HG02571 (cell line): ENCODE measurements at regions not wholly inside any gene's neighbourhood (a gene's known extent, or its start where the extent isn't known, plus 50 kb on each side); places are given as distances from the start of the nearest gene placed in this dataset.
"Not testable (repeated sequence)": the region's sequence is repeated elsewhere in the genome, so short reads cannot be mapped to it uniquely, and the experiment has no call there.

Experiments
- ATAC-seq: cut with Tn5 transposase; IDR thresholded peaks from one replicate; pipeline ENCODE4 v1.9.1; 2021; ENCODE audit warnings: mild to moderate bottlenecking, moderate library complexity; ENCODE audit not compliant: unreplicated experiment

GRCh38 chr13:23086968-23087623 lies 93.7 kb upstream of the SGCG start:
- no peak for ATAC-seq

DNA sequence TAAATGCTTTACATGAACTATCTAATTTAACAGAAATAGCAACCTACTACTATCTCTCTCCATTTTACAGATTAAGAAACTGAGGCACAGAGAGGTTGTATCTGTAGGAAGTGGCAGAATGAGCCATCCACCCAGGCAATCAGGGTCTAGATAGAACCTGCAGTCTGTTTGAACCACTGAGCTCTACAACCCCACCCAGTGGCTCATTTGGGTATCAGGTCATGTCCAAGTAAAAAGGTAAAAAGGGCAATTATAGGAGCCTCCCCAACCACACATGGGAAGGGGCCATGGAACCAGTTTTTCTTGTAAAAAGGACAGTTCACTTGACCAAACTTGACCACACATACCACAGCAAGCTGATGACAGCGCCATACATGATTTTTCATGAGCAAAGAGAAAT lies 92.9 kb upstream of the SGCG start:
- ATAC-seq, result no peak

DNA sequence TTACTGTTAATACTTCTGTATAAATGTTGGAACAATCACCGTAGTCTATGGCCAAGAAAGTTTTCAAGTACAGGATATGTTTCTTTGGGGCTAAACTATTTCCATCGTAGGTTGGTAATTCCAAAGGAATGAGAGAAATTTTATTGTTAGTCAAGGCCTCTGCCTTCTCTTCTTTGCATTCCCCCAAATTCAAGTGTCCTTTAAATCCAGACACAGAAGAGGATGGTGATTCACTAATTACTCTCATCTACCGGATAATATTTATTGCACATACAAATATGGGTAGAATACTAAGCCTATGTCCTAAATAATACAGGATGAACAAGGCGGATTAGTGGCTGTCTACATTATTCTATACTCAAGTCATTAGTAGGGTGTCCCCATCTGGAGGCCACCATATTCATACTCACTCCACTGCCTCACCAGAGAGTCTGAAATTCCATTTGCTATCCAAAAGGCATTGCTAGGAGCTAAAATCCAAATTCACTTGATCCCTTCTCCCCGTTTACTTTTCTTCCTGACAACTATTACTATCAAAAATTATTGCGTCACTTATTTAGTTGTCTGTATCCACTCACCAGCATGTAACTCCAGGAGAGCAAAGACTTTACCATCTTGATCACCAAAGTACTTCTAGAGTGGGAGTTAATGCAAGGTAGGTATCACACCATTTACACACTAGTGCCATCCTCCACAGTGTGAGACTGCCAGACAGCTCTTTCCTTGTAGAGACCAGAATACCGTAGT lies 82.4 kb upstream of the SGCG start:
- no peak for ATAC-seq

DNA sequence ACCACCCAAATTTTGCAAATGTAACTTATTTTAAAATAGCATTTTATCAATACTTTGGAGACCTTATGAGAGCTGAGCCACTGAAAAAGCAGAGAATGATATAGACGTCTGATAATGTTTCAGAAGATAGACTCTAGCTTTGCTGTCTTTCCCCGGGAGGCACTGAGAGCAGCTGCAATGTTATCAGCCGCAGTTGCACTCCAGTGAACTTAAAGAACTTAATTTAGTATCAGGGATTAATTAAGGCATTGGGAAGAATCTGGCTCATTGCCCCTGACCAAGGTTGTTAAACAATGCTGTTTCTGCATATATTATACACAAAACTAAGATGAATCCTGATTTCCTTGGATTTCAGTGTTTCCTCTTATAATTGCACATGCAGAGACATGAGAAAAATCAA lies 75.7 kb upstream of the SGCG start:
- ATAC-seq, result no peak

GRCh38 chr13:23107665-23108064 lies 73.1 kb upstream of the SGCG start:
- no peak for ATAC-seq

DNA sequence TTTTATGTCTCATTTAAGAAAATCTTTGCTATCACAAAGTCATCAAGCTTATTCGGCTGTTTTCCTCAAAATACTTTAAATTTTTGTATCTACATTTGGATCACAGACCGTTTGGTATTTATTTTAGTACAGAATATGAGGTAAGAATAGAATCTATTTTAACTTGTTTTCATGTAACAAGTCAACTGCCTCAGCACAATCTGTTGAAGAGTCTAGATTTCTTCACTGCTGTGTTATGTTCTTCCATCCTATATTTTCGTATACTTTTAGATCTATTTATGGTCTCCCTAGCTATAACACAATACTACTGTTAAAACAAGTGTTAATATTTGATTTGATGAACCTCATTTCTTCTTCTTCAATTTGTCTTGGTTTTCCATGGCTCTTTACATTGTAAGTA lies 61.6 kb upstream of the SGCG start:
- ATAC-seq, result no peak

DNA sequence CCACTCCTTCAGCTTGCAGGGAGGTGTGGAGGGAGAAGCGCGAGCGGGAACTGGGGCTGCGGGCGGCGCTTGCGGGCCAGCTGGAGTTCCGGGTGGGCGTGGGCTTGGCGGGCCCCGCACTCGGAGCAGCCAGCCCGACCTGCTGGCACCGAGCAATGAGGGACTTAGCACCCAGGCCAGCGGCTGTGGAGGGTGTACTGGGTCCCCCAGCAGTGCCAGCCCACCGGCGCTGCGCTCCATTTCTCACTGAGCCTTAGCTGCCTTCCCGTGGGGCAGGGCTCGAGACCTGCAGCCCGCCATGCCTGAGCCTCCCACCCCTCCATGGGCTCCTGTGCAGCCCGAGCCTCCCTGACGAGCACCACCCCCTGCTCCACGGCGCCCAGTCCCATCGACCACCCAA lies 53.2 kb upstream of the SGCG start:
- not testable (repeated sequence) for ATAC-seq

- ATAC-seq, result no peak
Measured at GRCh38 chr13:23129331-23129730, 51.4 kb upstream of the SGCG start.
